NCI-H1417 treated with DMSO at 0.1 percent for 48 hours (cell line): ENCODE measurements at regions not wholly inside any gene's neighbourhood (a gene's known extent, or its start where the extent isn't known, plus 50 kb on each side); places are given as distances from the start of the nearest gene placed in this dataset.

Source experiments
- DNase-seq: peaks from one replicate; lab custom pipeline; 2025; lab: John Stamatoyannopoulos, UW

DNA sequence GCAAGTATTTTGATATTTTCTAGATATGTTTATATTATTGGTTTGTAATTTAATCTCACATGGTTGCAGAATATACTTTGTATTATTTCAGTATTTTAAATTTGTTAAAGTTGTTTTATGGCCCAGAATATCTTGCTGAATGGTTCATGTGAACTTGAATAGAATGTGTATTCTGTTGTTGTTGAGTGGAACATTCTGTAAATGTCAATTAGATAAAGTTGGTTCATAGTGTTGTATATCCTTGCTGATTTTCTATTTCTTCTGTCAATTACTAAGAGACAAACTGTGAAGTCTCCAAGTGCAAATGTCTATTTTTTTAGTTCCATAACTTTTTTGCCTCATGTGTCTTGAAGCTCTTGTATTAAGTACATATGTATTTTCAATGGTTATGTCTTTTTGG lies 411.7 kb downstream of the NPIPA7 start:
- no peak for DNase-seq

DNA sequence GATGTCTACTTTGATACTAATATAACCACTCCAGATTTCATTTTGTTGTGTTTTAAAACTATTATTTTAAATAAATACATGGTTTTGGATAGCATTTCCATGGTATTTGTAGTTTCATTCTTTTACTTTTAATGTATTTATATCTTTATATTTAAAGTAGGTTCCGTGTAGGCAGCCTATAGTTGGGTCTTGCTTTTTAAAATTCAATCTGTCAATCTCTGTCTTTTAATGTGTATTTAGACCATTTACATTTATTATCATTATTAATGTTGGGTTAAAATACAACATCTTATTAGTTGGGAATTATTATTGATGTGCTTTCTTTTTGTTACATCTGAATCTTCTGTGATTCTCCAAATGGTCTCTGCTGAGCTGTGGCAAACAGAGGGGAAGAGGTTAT lies 412.1 kb downstream of the NPIPA7 start:
- no peak for DNase-seq

DNA sequence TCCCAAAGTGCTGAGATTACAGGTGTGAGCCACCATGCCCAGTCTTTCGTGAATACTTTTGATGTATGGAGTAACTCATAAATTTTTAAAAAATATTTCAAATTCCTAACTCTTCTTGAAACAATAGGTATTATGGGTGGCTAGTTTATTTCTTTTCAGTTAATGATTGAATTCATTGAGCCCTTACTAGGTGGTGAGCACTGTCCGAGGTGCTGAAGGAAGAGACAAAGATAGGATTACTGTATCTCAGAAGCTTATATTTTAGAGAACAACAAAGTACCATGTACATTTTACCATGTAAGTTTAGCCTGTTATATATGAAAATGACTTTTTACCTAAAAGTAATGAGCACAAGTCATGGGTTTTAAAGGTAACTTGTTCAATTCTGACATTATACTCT lies 418.3 kb downstream of the NPIPA7 start:
- no peak for DNase-seq

DNA sequence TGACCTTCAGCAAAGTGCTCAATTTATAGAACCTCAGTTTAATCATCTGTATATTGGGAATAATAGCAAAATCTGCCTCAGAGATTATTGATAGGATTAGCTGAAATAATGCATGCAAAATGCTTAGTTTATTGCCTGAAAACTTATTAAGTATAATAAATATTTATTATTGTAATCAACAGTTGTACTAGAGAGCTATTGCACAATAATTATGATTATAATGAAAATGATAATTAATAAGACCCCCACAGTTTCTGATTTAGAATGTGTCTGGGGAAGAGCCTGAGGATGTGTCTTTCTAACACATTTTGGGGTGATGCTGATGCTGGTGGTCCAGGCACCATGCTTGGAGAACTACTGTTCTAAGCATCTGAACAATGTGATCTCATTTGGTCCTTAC lies 419.6 kb downstream of the NPIPA7 start:
- no peak for DNase-seq

DNA sequence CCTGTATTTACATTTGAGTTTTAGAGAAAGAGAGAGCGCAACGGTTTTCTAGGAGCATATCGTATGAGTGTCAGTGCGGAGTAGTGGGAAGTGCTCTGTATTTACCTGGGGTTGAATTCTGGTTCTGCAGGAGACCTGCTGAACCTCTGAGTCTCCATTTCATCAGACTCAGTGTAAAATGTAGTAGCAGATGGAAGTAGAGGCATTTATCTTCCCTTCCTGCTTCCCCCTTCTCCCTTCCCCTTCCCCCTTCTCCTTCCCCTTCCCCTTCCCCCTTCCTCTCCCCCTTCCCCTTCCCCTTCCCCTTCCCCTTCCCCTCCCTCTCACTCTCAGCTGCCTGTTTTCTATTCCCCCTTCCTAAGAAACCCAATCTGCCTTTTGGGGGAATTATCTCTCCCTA lies 426.9 kb downstream of the NPIPA7 start:
- DNase-seq = no peak

DNA sequence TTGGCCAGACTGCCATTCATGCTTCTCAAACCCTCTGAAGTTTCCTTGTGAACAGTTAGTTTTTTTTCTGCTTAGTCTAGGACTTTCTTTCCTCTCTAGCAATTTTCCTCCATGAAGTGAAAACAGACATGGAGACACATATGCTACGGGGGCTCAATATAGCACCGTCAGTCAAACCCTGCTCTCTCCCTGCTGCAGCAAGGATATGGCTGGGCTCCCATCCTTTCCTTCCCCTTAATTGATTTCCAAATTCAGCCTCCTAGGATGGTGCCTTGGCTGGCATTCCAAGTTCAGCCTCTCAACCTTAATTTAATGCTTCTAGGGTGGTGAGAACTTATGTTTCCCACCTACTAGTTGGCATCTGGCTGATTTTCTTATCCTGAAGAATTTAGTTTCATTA lies 436.7 kb downstream of the NPIPA7 start:
- DNase-seq = no peak

DNA sequence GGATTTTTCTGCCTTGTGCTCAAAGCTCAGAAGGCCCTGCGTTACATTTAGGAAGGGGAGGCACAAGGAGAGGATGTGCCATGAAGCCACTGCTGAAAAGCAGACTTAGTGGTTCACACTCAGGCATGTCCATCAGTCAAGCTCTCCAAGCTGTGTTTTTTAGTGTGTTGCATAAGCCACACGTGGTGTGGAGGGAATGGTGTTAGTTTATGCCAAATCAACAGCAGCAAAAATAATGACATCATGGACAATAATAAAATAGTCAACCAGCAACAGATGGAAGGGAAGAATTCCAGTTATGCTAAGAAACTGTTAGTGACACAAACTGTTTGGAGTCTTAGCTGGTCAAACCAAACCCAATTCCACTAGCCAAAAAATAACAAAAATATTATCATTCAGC lies 438.3 kb downstream of the NPIPA7 start:
- no peak for DNase-seq

DNA sequence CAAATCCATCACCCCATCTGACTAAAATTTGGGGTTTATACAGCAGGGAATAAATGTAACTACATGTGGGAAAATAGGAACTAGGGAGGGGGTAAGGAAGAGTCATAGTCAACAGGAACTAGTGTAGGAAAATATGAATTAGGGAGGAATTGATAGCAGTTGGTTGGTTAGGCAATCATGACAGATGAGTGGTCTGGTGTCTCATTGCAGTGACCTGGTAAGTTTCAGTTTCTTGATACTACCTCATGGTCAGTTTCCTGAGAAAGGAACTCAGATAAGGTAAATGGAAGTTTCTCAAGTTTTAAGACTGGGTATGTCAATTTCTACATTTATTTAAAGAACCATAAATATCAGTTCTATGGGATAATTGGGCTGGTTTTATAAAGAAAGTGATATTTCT lies 442.3 kb downstream of the NPIPA7 start:
- no peak for DNase-seq

DNA sequence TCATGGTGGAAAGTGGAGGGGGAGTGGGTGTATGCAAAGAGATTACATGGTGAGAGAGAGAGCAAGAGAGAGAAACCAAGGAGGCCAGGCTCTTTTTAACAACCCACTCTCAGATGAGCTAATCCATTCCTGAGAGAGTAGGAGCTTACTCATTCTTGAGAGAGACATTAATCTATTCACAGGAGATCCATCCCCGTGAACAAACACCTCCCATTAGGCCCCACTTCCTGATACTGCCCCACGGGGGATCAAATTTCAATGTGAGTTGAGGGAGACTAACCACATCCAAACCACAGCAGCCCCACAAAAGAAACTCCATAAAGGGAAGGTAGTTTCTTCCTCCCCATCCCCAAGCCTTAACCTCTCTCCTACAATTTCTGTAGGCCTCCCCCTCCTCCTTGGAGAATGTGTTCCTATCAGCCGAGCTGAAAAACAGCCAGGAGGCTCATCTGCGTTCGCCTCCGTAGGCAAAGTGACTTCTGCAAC lies 450.0 kb downstream of the NPIPA7 start:
- no peak for DNase-seq

DNA sequence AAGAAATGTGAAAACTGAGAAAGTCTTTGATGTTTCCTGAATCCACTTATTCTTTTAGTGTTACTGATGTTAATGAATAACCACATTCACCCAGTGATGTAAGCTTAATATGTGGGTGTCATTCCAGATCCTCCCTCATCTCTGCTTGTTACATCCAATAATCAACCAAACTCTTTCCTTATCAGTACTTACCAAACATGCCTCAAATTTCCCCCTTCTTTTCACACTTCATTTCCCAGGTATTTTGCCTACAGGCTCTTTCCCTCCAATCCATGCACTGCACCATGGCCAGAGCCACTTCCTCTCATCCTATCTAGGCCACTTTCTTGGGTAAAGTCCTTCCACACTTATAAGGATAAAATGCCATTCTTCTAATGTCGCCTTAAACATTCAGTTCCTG lies 451.5 kb downstream of the NPIPA7 start:
- DNase-seq = no peak

DNA sequence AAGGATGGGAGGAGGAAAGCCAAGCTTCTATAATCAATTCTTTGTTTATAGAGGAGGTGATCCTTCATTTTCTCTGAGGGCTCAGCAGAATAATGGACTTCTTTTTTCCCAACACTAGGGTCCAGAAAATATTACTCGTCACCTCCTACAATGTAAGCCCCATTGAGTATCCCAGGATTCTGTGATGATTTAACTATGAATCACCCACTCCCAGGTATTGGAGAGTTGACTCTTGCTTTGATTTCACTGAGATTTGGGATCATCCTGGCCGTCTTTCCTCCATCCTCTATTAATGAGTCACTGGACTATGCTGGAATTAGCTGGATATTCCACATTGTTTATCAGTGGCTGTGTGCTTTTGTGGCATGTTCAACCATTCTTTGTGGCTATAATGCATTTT lies 452.0 kb downstream of the NPIPA7 start:
- DNase-seq = no peak

DNA sequence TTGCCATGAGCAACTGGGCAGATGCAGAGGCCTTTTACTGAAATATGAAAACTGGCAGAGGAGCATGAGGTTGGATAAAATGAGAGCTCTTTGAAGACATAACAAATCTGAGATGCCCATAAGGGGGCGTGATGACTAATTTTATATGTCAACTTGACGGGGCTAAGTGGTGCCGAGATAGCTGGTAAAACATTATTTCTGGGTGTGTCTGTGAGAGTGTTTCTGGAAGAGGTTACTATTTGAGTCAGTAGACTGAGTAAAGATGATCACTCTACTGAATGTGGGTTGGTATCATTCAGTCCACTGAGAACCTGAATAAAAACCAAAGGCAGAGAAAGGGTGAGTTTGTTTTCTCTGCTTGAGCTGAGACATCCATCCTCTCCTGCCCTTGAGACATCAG lies 454.2 kb downstream of the NPIPA7 start:
- DNase-seq = no peak

DNA sequence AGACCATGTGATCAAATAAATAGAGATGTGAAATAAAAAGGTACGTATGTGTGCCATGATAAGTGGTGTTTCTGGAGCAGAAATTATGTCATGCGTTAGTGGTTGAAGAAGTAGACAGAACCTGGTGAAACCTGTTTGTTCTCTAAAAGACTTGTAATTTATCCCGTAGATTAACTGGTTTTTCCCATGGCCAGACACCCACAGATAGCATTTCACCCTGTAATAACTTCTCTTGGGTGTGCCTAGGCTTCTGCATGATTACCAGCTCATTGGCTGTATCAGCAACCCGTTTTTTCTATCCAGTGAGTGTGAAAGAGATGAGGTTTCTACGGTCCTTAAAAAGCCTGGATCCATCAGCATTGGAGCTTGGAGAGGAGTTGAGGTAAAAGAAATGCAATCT lies 471.3 kb downstream of the NPIPA7 start:
- no peak for DNase-seq

DNA sequence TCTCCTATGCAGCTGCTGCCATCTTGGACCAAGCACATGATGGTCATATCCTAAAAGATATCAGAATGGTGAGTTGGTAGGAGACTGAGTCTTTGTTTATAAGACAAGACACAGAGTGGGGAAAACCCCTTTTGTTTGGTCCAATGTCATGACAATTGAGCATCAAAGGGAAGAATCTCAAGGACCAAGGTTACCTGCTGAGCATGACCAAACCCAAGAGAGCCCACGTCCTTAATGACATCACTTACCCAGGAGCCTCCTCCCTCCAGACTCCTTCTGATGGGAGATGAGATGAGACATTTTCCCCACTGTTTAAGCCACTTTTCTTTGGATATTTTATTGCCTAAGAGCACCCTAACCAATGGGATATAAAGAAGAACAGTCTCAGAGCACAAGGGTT lies 478.1 kb downstream of the NPIPA7 start:
- no peak for DNase-seq

DNA sequence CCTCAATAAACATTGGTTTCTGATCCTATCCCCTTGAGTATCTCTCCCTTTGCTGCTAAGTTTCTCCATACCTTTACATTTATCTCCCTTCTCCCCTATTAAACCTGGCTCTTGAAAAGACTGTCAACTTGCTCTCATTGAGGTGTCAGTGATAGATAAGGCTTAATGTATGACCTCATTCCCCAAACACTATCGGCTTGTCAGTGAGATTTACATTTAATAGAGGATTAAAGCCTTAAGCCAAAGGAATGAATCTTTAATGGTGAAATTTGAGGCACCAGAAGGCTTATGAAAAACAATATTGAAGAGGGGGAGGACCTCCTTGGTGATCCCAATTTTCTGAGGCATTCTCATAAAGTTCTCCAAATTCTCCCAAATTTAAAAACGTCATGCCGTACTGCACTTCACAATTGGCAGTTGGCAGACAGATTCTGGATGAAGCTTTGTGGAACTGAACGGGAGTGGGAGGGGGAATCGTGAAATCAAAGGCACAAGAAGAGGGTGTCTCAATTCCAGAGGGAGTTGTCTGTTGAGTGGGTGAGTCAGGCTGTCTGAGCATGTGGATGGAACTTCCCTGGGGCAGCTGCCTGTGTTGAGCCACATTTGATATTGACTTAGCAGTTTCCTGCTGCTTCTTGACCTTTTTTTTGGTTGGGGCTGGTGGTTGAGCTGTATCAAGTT lies 478.8 kb downstream of the NPIPA7 start:
- DNase-seq = no peak

DNA sequence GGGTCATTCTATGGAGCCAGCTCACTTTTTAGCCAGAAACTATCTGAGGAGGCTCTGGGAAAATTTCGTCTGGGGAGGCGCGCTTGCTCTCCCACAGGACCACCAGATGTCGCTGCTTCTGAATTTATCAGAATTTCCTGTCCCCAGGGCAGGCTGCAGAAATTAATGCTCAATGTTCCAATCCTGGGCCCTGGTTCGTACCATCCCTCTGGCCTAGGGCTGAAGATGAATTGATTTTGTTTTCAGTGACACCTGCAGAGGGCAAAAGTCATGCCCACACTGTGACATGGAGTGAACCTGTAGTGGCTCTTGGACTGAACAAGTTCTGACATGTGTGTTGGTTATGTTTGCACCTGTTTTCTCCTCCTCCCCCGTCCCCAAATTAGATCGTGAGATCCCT lies 482.6 kb downstream of the NPIPA7 start:
- no peak for DNase-seq

DNA sequence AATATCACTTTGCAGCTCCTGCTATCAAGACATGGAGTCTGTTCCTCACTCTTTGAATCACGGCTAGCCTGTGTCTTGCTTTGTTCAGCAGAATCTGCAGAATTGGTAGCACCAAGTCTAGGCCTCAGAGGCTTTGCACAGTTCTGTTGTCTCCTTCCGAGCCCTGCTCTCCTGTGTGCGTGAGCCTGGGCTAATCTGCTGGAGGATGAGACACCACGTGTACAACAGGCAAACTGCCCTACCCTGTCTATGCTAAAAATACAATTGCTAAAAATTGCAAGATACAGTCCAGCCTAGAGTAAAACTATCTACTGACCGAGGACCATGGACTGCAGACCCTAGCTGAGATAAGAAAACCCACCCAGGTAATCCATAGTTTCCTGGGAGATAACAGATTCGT lies 484.7 kb downstream of the NPIPA7 start:
- no peak for DNase-seq

DNA sequence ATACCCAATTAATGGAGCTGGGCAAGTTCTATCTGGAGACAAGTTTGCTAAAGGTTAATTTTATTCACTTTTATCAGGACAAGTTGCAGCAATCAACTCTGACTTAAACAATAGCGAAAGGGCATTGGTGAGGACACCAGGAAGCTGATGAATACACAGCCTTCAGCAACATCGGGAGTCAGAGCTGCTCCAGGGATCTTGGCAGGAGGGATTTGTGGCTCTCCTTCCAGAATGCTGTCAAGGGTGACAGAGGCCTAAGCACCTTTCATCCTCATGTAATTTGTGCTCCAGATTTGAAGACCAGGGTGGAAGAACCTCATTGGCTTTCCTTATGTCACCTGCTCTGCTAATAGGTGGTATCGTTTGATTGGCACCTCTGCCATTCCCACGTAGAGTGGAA lies 485.6 kb downstream of the NPIPA7 start:
- no peak for DNase-seq

DNA sequence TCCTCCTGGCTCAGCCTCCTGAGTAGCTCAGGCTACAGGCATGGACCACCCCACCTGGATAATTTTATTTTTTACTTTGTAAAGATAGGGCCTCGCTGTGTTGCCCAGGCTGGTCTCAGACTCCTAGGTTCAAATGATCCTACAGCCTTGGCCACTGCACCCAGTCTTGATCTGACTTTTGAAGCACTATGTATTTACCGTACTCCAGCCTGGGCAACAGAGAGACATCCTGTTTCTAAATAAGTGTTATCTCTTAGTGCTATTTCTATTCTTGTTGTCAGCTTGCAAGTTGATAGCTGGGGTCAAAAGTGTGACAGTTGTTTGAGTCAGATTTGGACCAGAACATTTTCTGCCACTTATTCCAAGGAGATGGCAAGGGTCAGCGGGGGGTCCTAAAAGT lies 486.4 kb downstream of the NPIPA7 start:
- no peak for DNase-seq

DNA sequence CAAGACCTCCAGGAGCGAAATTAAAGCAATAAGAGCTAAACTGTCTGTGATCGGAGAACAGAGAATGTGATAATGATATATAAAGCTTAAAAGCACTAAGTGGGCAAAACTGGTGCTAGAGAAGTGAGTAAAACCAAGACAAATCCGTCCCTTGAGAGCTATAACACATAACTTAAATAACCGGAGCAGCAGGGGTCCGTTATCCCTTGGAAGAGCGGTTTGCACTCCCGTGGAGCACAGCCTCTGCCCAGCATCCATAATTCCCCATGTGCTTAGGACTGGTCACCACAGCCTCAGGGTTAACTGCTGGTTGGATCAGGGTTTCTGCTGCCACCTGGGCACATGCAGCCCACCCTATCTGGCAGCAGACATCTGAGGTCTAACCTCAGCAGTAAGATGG lies 489.0 kb downstream of the NPIPA7 start:
- DNase-seq = no peak

DNA sequence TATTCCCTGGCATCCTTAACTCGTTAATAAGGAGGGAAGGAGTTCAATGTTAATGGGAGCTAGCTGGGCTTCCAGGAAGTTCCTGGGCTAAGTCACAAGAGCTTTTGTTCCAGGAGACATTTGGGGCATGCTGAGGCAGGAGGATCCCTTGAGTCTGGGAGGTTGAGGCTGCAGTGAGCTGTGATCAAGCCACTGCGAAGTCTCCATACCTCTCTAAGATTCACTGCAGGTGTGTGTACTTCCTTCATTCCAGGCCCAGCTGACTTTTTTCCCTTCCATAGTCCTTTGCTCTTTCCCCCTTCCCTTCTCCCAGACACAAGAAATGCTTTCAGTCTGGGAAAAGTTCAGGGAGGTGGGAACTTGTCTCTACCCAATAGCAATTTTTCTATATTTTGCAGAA lies 489.8 kb downstream of the NPIPA7 start:
- no peak for DNase-seq

DNA sequence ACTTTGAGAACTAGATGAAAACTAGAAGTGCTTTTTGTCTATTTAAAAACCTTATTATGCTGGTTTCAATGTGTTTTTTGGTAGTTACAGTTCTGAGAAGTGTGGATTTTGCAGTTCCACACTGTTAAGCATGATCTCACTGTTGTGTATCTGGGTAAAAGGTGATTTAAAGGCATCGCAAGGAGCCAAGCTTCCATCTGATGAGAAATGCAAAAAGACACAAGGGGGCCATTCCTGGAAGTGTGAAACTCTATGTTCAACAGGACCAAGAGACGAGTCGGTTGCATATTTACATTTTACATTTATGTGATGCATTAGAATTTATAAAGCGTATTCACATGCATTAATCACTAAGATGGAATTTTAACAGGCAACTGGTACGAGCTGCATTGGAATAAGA lies 490.8 kb downstream of the NPIPA7 start:
- no peak for DNase-seq

DNA sequence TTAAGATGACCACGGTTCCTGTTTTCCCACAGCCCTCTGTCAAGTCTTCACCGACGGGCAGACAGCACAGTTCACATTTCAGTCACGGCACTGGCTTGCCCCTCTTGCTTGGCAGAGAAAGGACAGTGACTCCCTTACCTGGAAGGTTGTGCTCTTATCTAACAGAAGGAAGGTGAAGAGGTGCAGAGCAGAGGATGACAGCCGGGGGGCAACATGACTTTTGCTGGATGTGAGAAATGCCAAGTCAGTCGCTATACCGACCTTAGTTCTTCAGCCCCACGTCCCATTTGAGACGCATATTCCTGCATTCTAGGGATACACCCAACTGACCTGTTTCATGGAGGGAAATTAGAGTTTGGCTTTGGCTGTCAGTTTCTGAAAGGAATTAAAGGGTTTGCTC lies 492.3 kb downstream of the NPIPA7 start:
- no peak for DNase-seq

DNA sequence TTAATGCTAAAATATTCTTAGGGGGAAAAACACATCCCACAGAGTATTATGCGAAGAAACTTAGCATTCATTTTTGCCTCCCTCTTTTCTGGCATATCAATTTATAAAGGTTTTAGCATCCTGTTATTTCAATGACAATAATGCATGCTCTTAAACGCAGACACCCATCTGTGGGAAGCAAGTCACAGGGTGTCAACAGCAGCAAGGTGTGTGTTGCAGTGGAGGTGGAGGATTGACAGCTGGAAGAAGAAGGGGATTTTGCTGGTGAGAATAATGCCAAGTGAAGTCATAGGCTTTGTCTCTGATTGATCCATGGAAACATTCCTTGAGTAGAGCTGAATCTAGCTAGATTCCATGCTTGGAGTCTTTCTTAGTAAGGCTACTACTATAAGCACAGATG lies 498.1 kb downstream of the NPIPA7 start:
- no peak for DNase-seq
